ENCODE measurements at regions not wholly inside any gene's neighbourhood (a gene's known extent, or its start where the extent isn't known, plus 50 kb on each side); places are given as distances from the start of the nearest gene placed in this dataset.
"Not testable (repeated sequence)": the region's sequence is repeated elsewhere in the genome, so short reads cannot be mapped to it uniquely, and the experiment has no call there.

GRCh38 chr6:125446011-125446410, 144.2 kb upstream of the HDDC2 start:
- TF ChIP-seq GATA1 (IDR thresholded peaks at IDR 0.05; ENCODE audit: low read depth, low read length): no peak
- no peak for TF ChIP-seq POLR2A (IDR thresholded peaks at IDR 0.05; ENCODE audit: low read length)
- no peak for DNase-seq

DNA sequence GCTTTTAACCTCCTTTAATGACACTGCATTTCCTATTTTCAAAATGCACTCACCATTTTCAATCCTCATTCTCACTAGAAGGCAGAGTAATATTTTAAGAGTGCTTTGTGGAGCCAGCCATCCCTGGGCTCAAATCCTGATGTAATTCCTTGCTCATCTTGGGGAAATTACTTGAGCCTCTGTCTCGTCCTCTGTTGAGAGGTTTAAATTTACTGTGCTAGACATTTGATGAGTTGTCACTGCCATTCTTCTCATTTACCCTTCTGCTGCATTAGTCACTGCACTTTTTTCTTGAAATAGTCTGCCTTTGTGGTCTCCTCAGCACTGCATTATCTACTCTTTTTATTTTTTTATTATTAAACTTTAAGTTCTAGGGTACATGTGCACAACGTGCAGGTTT, 150.0 kb upstream of the HDDC2 start:
- TF ChIP-seq GATA1 (IDR thresholded peaks at IDR 0.05; ENCODE audit: low read depth, low read length) (no peak), POLR2A (IDR thresholded peaks at IDR 0.05; ENCODE audit: low read length) (no peak)
- no peak for DNase-seq

GRCh38 chr6:125453516-125453915, 151.7 kb upstream of the HDDC2 start:
- DNase-seq: peak in 1 of 2 experiments; percentile 11
- TF ChIP-seq GATA1 (IDR thresholded peaks at IDR 0.05; ENCODE audit: low read depth, low read length) (no peak), POLR2A (IDR thresholded peaks at IDR 0.05; ENCODE audit: low read length) (no peak)

GRCh38 chr6:125454351-125454750, 152.6 kb upstream of the HDDC2 start:
- no peak for DNase-seq
- TF ChIP-seq GATA1 (IDR thresholded peaks at IDR 0.05; ENCODE audit: low read depth, low read length): no peak
- no peak for TF ChIP-seq POLR2A (IDR thresholded peaks at IDR 0.05; ENCODE audit: low read length)

DNA sequence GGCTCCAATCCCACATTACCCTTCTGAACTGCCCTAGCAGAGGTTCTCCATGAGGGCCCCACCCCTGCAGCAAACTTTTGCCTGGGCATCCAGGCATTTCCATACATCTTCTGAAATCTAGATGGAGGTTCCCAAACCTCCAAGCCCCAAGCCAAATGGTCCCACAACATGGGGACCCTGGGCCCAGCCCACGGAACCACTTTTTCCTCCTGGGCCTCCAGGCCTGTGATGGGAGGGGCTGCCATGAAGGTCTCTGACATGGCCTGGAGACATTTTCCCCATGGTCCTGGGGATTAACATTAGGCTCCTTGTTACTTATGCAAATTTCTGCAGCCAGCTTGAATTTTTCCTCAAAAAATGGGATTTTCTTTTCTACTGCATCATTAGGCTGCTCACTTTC, 156.7 kb upstream of the HDDC2 start:
- DNase-seq: not testable (repeated sequence)

DNA sequence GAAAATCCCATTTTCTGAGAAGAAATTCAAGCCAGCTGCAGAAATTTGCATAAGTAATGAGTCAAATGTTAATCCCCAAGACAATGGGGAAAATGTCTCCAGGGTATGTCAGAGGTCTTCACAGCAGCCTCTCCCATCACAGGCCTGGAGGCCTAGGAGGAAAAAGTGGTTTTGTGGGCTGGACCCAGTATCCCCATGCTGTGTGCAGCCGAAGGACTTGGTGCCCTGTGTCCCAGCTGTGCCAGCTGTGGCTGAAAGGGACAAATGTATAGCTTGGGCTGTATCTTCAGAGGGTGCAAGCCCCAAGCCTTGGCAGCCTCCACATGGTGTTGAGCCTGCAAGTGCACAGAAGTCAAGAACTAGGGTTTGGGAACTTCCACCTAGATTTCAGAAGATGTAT, 163.6 kb upstream of the HDDC2 start:
- DNase-seq: not testable (repeated sequence)

- TF ChIP-seq POLR2A (IDR thresholded peaks at IDR 0.05; ENCODE audit: low read length) (no peak), GATA1 (IDR thresholded peaks at IDR 0.05; ENCODE audit: low read depth, low read length) (no peak)
- DNase-seq: no peak
These were observed 168.1 kb upstream of the HDDC2 start for GRCh38 chr6:125469915-125470314.

DNA sequence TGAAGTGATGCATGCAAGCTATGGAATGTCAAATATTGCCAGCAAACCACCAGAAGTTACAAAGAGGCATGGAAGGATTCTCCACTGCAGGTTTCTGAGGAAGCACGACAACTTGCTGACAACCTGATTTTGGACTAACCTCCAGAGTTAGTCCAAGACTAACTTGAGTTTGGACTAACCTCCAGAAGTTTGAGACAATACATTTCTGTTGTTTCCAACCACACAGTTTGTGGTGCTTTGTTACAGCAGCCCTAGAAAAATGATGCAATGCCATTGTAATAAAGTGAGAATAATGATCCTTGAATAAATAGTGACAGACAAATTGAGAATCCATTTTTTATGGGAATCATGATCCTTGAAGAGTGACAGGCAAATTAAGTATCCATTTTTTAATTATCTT, 169.9 kb upstream of the HDDC2 start:
- TF ChIP-seq POLR2A (IDR thresholded peaks at IDR 0.05; ENCODE audit: low read length) (no peak), GATA1 (IDR thresholded peaks at IDR 0.05; ENCODE audit: low read depth, low read length) (no peak)
- DNase-seq: peak in 1 of 2 experiments; percentile 32

DNA sequence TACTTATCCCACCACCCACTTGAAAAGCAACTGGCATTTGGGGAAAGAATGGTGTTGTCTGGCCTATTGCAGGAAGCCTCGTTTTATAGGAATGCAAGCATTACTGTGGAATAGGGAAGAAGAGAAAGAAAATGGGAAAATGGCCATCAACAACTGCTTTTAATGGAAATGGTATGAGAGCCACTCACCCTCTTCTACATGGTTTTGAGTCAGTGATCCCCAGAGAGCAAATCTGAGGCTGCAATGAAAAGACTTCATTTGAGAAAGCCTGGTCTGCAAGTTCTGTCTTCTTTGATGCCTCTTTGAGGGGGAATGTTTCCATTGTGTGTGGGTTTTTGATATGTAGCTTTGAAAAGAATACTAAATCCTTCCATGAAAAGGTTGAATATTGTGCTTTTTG, 172.3 kb upstream of the HDDC2 start:
- TF ChIP-seq POLR2A (IDR thresholded peaks at IDR 0.05; ENCODE audit: low read length): no peak
- no peak for TF ChIP-seq GATA1 (IDR thresholded peaks at IDR 0.05; ENCODE audit: low read depth, low read length)
- no peak for DNase-seq

- TF ChIP-seq POLR2A (IDR thresholded peaks at IDR 0.05; ENCODE audit: low read length) (no peak), GATA1 (IDR thresholded peaks at IDR 0.05; ENCODE audit: low read depth, low read length) (no peak)
- DNase-seq: no peak
These were observed 175.4 kb upstream of the HDDC2 start for GRCh38 chr6:125477156-125477555.

DNA sequence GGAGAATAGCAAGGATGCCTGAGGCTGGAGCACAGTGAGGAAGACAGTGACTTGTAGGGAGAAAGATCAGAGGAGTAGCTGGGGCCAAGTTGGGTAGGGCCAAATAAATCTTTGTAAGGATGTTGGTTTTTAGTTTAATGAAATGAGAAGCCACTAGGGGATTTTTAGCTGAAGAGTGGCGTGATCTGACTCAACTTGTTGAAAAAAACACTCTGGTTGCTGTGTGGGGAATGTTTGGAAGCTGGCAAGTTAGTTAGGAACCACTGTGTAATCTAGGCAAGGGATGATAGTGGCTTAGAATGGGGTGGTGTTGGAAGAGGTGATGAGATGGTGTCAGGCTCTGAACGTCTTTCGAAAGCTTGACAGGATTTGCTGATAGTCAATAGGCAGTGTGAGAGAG, 176.1 kb upstream of the HDDC2 start:
- TF ChIP-seq POLR2A (IDR thresholded peaks at IDR 0.05; ENCODE audit: low read length) (no peak), GATA1 (IDR thresholded peaks at IDR 0.05; ENCODE audit: low read depth, low read length) (no peak)
- no peak for DNase-seq

DNA sequence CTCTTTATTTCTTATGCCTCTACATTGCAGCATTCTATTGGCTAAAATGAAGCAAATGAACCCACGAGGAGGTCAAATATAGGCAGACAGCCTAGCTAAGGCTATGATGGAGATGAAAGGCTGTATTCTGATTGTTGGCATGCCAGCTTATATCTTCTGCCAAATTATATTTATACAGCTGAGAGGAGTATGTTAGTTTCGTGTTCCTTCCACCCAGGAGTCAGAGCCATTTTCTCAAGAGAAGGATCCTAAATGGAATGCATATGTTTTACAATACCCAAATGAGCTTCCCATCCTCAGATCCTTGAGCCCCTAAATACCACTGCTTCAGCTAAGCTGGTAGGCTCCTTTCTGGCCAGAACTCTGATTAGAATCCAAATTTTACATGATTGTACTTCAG, 178.4 kb upstream of the HDDC2 start:
- no peak for TF ChIP-seq GATA1 (IDR thresholded peaks at IDR 0.05; ENCODE audit: low read depth, low read length)
- no peak for TF ChIP-seq POLR2A (IDR thresholded peaks at IDR 0.05; ENCODE audit: low read length)
- no peak for DNase-seq

- TF ChIP-seq POLR2A (IDR thresholded peaks at IDR 0.05; ENCODE audit: low read length): no peak
- no peak for TF ChIP-seq GATA1 (IDR thresholded peaks at IDR 0.05; ENCODE audit: low read depth, low read length)
- no peak for DNase-seq
These were observed 178.8 kb upstream of the HDDC2 start for GRCh38 chr6:125480571-125480970.

GRCh38 chr6:125481056-125481455, 179.3 kb upstream of the HDDC2 start:
- TF ChIP-seq POLR2A (IDR thresholded peaks at IDR 0.05; ENCODE audit: low read length) (no peak), GATA1 (IDR thresholded peaks at IDR 0.05; ENCODE audit: low read depth, low read length) (no peak)

GRCh38 chr6:125485757-125486156, 184.0 kb upstream of the HDDC2 start:
- TF ChIP-seq POLR2A (IDR thresholded peaks at IDR 0.05; ENCODE audit: low read length) (no peak), GATA1 (IDR thresholded peaks at IDR 0.05; ENCODE audit: low read depth, low read length) (no peak)
- DNase-seq: no peak

More at GRCh38 chr6:125481056-125481455, 179.3 kb upstream of the HDDC2 start:
- DNase-seq: no peak

DNA sequence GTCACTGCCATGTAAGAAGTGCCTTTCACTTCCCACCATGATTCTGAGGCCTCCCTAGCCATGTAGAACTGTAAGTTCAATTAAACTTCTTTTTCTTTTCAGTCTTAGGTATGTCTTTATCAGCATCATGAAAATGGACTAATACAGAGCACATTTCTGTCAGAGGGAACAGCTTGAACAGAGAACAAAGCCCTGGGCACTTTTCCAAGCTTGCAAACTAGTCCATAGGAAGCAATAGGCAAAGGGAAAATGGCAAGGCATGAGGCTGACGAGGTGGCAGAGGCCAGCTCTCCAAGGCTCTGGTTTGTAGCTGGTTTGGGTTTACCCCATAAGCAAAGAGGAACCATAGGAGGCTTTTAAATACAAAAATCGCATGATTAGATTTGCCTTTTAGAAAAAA, 185.1 kb upstream of the HDDC2 start:
- no peak for TF ChIP-seq GATA1 (IDR thresholded peaks at IDR 0.05; ENCODE audit: low read depth, low read length)
- no peak for TF ChIP-seq POLR2A (IDR thresholded peaks at IDR 0.05; ENCODE audit: low read length)

More for the DNA sequence above, 185.1 kb upstream of the HDDC2 start:
- no peak for DNase-seq
